ENCODE measurements at regions not wholly inside any gene's neighbourhood (a gene's known extent, or its start where the extent isn't known, plus 50 kb on each side); places are given as distances from the start of the nearest gene placed in this dataset.

DNA sequence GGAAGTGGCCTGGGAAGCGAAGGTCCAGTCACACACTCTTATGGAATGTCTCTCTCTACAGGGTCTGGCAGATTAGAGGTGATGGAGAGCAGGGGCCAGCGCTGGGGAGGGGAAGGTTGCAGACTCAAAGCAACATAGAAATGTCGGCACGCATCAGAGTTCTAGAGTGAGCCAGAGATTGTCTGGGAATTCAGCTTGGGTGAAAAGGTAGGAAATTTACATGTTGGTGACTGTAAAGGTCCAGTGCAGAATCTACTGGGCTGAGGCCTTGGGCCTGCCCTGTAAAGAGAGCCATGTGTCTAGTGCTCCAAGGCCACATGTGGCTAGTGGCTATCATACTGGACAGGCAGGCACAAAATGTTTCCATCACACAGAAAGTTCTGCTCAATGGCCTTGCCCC, 80.8 kb downstream of the FOXA2 start:
- TF ChIP-seq, protein P1, sequence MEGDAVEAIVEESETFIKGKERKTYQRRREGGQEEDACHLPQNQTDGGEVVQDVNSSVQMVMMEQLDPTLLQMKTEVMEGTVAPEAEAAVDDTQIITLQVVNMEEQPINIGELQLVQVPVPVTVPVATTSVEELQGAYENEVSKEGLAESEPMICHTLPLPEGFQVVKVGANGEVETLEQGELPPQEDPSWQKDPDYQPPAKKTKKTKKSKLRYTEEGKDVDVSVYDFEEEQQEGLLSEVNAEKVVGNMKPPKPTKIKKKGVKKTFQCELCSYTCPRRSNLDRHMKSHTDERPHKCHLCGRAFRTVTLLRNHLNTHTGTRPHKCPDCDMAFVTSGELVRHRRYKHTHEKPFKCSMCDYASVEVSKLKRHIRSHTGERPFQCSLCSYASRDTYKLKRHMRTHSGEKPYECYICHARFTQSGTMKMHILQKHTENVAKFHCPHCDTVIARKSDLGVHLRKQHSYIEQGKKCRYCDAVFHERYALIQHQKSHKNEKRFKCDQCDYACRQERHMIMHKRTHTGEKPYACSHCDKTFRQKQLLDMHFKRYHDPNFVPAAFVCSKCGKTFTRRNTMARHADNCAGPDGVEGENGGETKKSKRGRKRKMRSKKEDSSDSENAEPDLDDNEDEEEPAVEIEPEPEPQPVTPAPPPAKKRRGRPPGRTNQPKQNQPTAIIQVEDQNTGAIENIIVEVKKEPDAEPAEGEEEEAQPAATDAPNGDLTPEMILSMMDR (IDR thresholded peaks at IDR 0.05): no peak
- TF ChIP-seq POLR2AphosphoS5 (IDR thresholded peaks at IDR 0.05) (no peak), EP300 (IDR thresholded peaks at IDR 0.05) (no peak), POLR2A (IDR thresholded peaks at IDR 0.05) (no peak)

Measured in sigmoid colon (tissue), 4 donors.